ENCODE measurements at regions not wholly inside any gene's neighbourhood (a gene's known extent, or its start where the extent isn't known, plus 50 kb on each side); places are given as distances from the start of the nearest gene placed in this dataset.

GRCh38 chr10:112052166-112052565 lies 131.4 kb downstream of the GPAM start:
- Histone ChIP-seq H3K4me1 (ENCODE audit: control insufficient read depth, insufficient read depth, low read length) (no peaks in the 10 kb centered on the region), H3K36me3 (ENCODE audit: control insufficient read depth, insufficient read depth, low read length) (no peaks in the 10 kb centered on the region), H3K4me3 (ENCODE audit: low read length) (no peak overlapping the region), H3K27me3 (ENCODE audit: control insufficient read depth, insufficient read depth, low read length) (peaks cover 6% of the 10 kb centered on the region), H3K27ac (ENCODE audit: low read length) (no peak overlapping the region), H3K9me3 (ENCODE audit: control insufficient read depth, low read depth, low read length) (no peaks in the 10 kb centered on the region)
- WGBS (ENCODE audit: insufficient coverage, low lambda C conversion rate), result no CpG with 5 or more reads among the region's 5 CpGs
- DNase-seq, result no peak

GRCh38 chr10:112053895-112054294 lies 129.7 kb downstream of the GPAM start:
- WGBS (ENCODE audit: insufficient coverage, low lambda C conversion rate), result no CpG with 5 or more reads among the region's 1 CpG
- no peak overlapping the region for H3K27ac ChIP-seq (ENCODE audit: low read length)
- DNase-seq, result no peak
- no peaks in the 10 kb centered on the region for H3K4me1 ChIP-seq (ENCODE audit: control insufficient read depth, insufficient read depth, low read length)
- H3K4me3 ChIP-seq (ENCODE audit: low read length), result no peak overlapping the region
- no peaks in the 10 kb centered on the region for H3K9me3 ChIP-seq (ENCODE audit: control insufficient read depth, low read depth, low read length)
- H3K36me3 ChIP-seq (ENCODE audit: control insufficient read depth, insufficient read depth, low read length), result no peaks in the 10 kb centered on the region
- peaks cover 6% of the 10 kb centered on the region for H3K27me3 ChIP-seq (ENCODE audit: control insufficient read depth, insufficient read depth, low read length)

- H3K4me3 ChIP-seq (ENCODE audit: low read length), result no peak overlapping the region
- H3K4me1 ChIP-seq (ENCODE audit: control insufficient read depth, insufficient read depth, low read length), result no peaks in the 10 kb centered on the region
- H3K27me3 ChIP-seq (ENCODE audit: control insufficient read depth, insufficient read depth, low read length), result peaks cover 6% of the 10 kb centered on the region
- DNase-seq, result no peak
- no peaks in the 10 kb centered on the region for H3K9me3 ChIP-seq (ENCODE audit: control insufficient read depth, low read depth, low read length)
- H3K27ac ChIP-seq (ENCODE audit: low read length), result no peak overlapping the region
- WGBS (ENCODE audit: insufficient coverage, low lambda C conversion rate), result no CpG with 5 or more reads among the region's 5 CpGs
- H3K36me3 ChIP-seq (ENCODE audit: control insufficient read depth, insufficient read depth, low read length), result no peaks in the 10 kb centered on the region
Measured at GRCh38 chr10:112054516-112054915, 129.0 kb downstream of the GPAM start.

GRCh38 chr10:112057072-112057471 lies 126.5 kb downstream of the GPAM start:
- no peak for DNase-seq
- H3K27ac ChIP-seq (ENCODE audit: low read length), result no peak overlapping the region
- peaks cover 4% of the 10 kb centered on the region for H3K27me3 ChIP-seq (ENCODE audit: control insufficient read depth, insufficient read depth, low read length)
- WGBS (ENCODE audit: insufficient coverage, low lambda C conversion rate), result no CpG with 5 or more reads among the region's 2 CpGs
- no peaks in the 10 kb centered on the region for H3K4me1 ChIP-seq (ENCODE audit: control insufficient read depth, insufficient read depth, low read length)
- no peaks in the 10 kb centered on the region for H3K9me3 ChIP-seq (ENCODE audit: control insufficient read depth, low read depth, low read length)
- no peak overlapping the region for H3K4me3 ChIP-seq (ENCODE audit: low read length)
- H3K36me3 ChIP-seq (ENCODE audit: control insufficient read depth, insufficient read depth, low read length), result no peaks in the 10 kb centered on the region

GRCh38 chr10:112059220-112059619 lies 124.3 kb downstream of the GPAM start:
- Histone ChIP-seq H3K36me3 (ENCODE audit: control insufficient read depth, insufficient read depth, low read length) (no peaks in the 10 kb centered on the region), H3K27me3 (ENCODE audit: control insufficient read depth, insufficient read depth, low read length) (no peaks in the 10 kb centered on the region), H3K9me3 (ENCODE audit: control insufficient read depth, low read depth, low read length) (no peaks in the 10 kb centered on the region), H3K4me3 (ENCODE audit: low read length) (no peak overlapping the region), H3K4me1 (ENCODE audit: control insufficient read depth, insufficient read depth, low read length) (no peaks in the 10 kb centered on the region), H3K27ac (ENCODE audit: low read length) (no peak overlapping the region)
- DNase-seq, result no peak
- no CpG with 5 or more reads among the region's 6 CpGs for WGBS (ENCODE audit: insufficient coverage, low lambda C conversion rate)

- Histone ChIP-seq H3K36me3 (ENCODE audit: control insufficient read depth, insufficient read depth, low read length) (no peaks in the 10 kb centered on the region), H3K27me3 (ENCODE audit: control insufficient read depth, insufficient read depth, low read length) (no peaks in the 10 kb centered on the region), H3K27ac (ENCODE audit: low read length) (no peak overlapping the region), H3K4me3 (ENCODE audit: low read length) (no peak overlapping the region), H3K4me1 (ENCODE audit: control insufficient read depth, insufficient read depth, low read length) (no peaks in the 10 kb centered on the region), H3K9me3 (ENCODE audit: control insufficient read depth, low read depth, low read length) (no peaks in the 10 kb centered on the region)
- no peak for DNase-seq
- WGBS (ENCODE audit: insufficient coverage, low lambda C conversion rate), result no CpG with 5 or more reads among the region's 2 CpGs
Measured at GRCh38 chr10:112071596-112072133, 111.9 kb downstream of the GPAM start.

- Histone ChIP-seq H3K36me3 (ENCODE audit: control insufficient read depth, insufficient read depth, low read length) (no peaks in the 10 kb centered on the region), H3K4me3 (ENCODE audit: low read length) (no peak overlapping the region), H3K27ac (ENCODE audit: low read length) (no peak overlapping the region), H3K4me1 (ENCODE audit: control insufficient read depth, insufficient read depth, low read length) (no peaks in the 10 kb centered on the region), H3K27me3 (ENCODE audit: control insufficient read depth, insufficient read depth, low read length) (no peaks in the 10 kb centered on the region), H3K9me3 (ENCODE audit: control insufficient read depth, low read depth, low read length) (no peaks in the 10 kb centered on the region)
- WGBS (ENCODE audit: insufficient coverage, low lambda C conversion rate), result no CpG with 5 or more reads among the region's 1 CpG
- DNase-seq, result no peak
Measured at GRCh38 chr10:112078003-112078402, 105.6 kb downstream of the GPAM start.

- H3K27me3 ChIP-seq (ENCODE audit: control insufficient read depth, insufficient read depth, low read length), result no peaks in the 10 kb centered on the region
- no CpG with 5 or more reads among the region's 2 CpGs for WGBS (ENCODE audit: insufficient coverage, low lambda C conversion rate)
- no peaks in the 10 kb centered on the region for H3K9me3 ChIP-seq (ENCODE audit: control insufficient read depth, low read depth, low read length)
- no peaks in the 10 kb centered on the region for H3K4me1 ChIP-seq (ENCODE audit: control insufficient read depth, insufficient read depth, low read length)
- DNase-seq, result no peak
- H3K4me3 ChIP-seq (ENCODE audit: low read length), result no peak overlapping the region
- no peaks in the 10 kb centered on the region for H3K36me3 ChIP-seq (ENCODE audit: control insufficient read depth, insufficient read depth, low read length)
- no peak overlapping the region for H3K27ac ChIP-seq (ENCODE audit: low read length)
Measured at GRCh38 chr10:112080231-112080630, 103.3 kb downstream of the GPAM start.

- H3K36me3 ChIP-seq (ENCODE audit: control insufficient read depth, insufficient read depth, low read length), result no peaks in the 10 kb centered on the region
- 94% methylated on average over 3 of the region's 5 CpGs for whole genome bisulfite sequencing (ENCODE audit: insufficient coverage, low lambda C conversion rate)
Measured at GRCh38 chr10:112082120-112082519, 101.4 kb downstream of the GPAM start.

GRCh38 chr10:112083472-112083871 lies 100.1 kb downstream of the GPAM start:
- Histone ChIP-seq H3K27me3 (ENCODE audit: control insufficient read depth, insufficient read depth, low read length) (no peaks in the 10 kb centered on the region), H3K27ac (ENCODE audit: low read length) (no peak overlapping the region), H3K4me3 (ENCODE audit: low read length) (no peak overlapping the region), H3K36me3 (ENCODE audit: control insufficient read depth, insufficient read depth, low read length) (no peaks in the 10 kb centered on the region), H3K4me1 (ENCODE audit: control insufficient read depth, insufficient read depth, low read length) (no peaks in the 10 kb centered on the region), H3K9me3 (ENCODE audit: control insufficient read depth, low read depth, low read length) (no peaks in the 10 kb centered on the region)
- no peak for DNase-seq
- 94% methylated on average over 2 of the region's 4 CpGs for WGBS (ENCODE audit: insufficient coverage, low lambda C conversion rate)

More at GRCh38 chr10:112082120-112082519, 101.4 kb downstream of the GPAM start:
- no peaks in the 10 kb centered on the region for H3K27me3 ChIP-seq (ENCODE audit: control insufficient read depth, insufficient read depth, low read length)
- no peak overlapping the region for H3K27ac ChIP-seq (ENCODE audit: low read length)
- DNase-seq, result peak; percentile 3 to 6
- H3K4me1 ChIP-seq (ENCODE audit: control insufficient read depth, insufficient read depth, low read length), result no peaks in the 10 kb centered on the region
- no peak overlapping the region for H3K4me3 ChIP-seq (ENCODE audit: low read length)
- no peaks in the 10 kb centered on the region for H3K9me3 ChIP-seq (ENCODE audit: control insufficient read depth, low read depth, low read length)

- H3K27me3 ChIP-seq (ENCODE audit: control insufficient read depth, insufficient read depth, low read length), result no peaks in the 10 kb centered on the region
- H3K36me3 ChIP-seq (ENCODE audit: control insufficient read depth, insufficient read depth, low read length), result no peaks in the 10 kb centered on the region
- no peak overlapping the region for H3K27ac ChIP-seq (ENCODE audit: low read length)
- no peaks in the 10 kb centered on the region for H3K4me1 ChIP-seq (ENCODE audit: control insufficient read depth, insufficient read depth, low read length)
- no CpG with 5 or more reads among the region's 10 CpGs for WGBS (ENCODE audit: insufficient coverage, low lambda C conversion rate)
- H3K4me3 ChIP-seq (ENCODE audit: low read length), result no peak overlapping the region
- DNase-seq, result no peak
- no peaks in the 10 kb centered on the region for H3K9me3 ChIP-seq (ENCODE audit: control insufficient read depth, low read depth, low read length)
Measured at GRCh38 chr10:112087953-112088456, 95.6 kb downstream of the GPAM start.
